ENCODE measurements at regions not wholly inside any gene's neighbourhood (a gene's known extent, or its start where the extent isn't known, plus 50 kb on each side); places are given as distances from the start of the nearest gene placed in this dataset.

DNA sequence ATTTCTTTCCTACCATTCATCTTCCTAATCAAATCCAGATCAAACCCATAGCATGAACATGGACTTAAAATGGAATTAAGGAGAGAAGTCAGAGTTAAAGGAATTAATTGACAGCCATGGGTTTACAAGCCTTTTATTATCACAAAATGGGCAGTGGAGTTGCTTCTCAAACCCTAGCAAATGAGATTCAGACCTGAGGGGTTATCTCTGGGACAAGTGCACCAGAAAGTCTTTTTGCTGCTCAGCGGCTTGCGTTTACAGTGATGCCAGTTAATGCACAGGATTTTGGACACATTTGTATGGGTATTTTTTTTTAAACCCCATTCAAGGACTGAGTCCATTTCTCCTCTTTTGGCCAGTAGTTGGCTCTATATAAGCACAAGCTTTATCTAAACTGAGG, 503.0 kb downstream of the EFNB2 start:
- no peaks in the 10 kb centered on the region for H3K79me1 ChIP-seq (ENCODE audit: low read depth in 1 of 2, low read length in 2 of 2)
- no peak overlapping the region for H3K56ac ChIP-seq (ENCODE audit: extremely low read depth, insufficient read depth, low read length)
- BruUV-seq (replicated peaks): no TSS peak
- no peak overlapping the region for H3K27ac ChIP-seq (ENCODE audit: insufficient read depth, low read length)
- H3K18ac ChIP-seq (ENCODE audit: low read depth, low read length): no peak overlapping the region
- no peak overlapping the region for H2BK5ac ChIP-seq (ENCODE audit: low read depth, low read length, poor library complexity, severe bottlenecking)
- no CpG with 5 or more reads among the region's 2 CpGs for WGBS, 2 experiments (ENCODE audit: extremely low coverage in 2 of 2, insufficient read length in 1 of 2)
- H3K27me3 ChIP-seq (ENCODE audit: control insufficient read depth, insufficient read depth, low read length): no peaks in the 10 kb centered on the region
- ATAC-seq (ENCODE audit: low read depth) (no peak), DNase-seq (no peak)
- ChIA-PET CTCF (interaction anchor here (0.6 kb wide), 1 partner anchor 18 kb away, joined by 7 read pairs; no protein-coding TSS in a partner anchor), POLR2A (ENCODE audit: unreplicated experiment) (no interaction called here)
- H2AK9ac ChIP-seq (replicated peaks; ENCODE audit: low read depth, low read length, poor library complexity): no peak overlapping the region
- no peak overlapping the region for H4K91ac ChIP-seq (ENCODE audit: insufficient read depth, low read depth, low read length)
- 0 out of 2 replicates have a peak, but pooled peaks cover 2% of the 10 kb centered on the region for H3K9me1 ChIP-seq (ENCODE audit: insufficient read depth, low read length)
- no peaks in the 10 kb centered on the region for H3K36me3 ChIP-seq (ENCODE audit: control insufficient read depth, insufficient read depth, low read length)
- H3K14ac ChIP-seq (replicated peaks; ENCODE audit: low read depth, low read length): no peak overlapping the region
- H2BK120ac ChIP-seq (ENCODE audit: low read depth, low read length): no peak overlapping the region
- H3K9ac ChIP-seq (ENCODE audit: low read depth, low read length): no peak overlapping the region
- intact Hi-C loops (cut with micrococcal nuclease) (no loop called here), in situ Hi-C loops (cut with MboI; ENCODE audit: low sequenced_read_pairs) (no loop called here), dilution Hi-C loops (cut with HindIII; ENCODE audit: low sequenced_read_pairs, unreplicated experiment) (no loop called here)
- H3K9me3 ChIP-seq (ENCODE audit: control insufficient read depth, insufficient read depth, low read length): no peaks in the 10 kb centered on the region
- no peaks in the 10 kb centered on the region for H4K20me1 ChIP-seq (ENCODE audit: insufficient read depth, low read length)
- no peak overlapping the region for H3K23ac ChIP-seq (ENCODE audit: low read depth, low read length)
- no peak overlapping the region for H3K4me2 ChIP-seq (ENCODE audit: low read depth, low read length)
- no peak overlapping the region for H4K8ac ChIP-seq (ENCODE audit: low read depth in 2 of 2, low read length in 2 of 2)
- H2BK15ac ChIP-seq (ENCODE audit: low read depth, low read length): no peak overlapping the region
- no peak overlapping the region for H3K4me3 ChIP-seq (ENCODE audit: insufficient read depth, low read depth, low read length)
- H3K4ac ChIP-seq (ENCODE audit: low read depth, low read length): no peak overlapping the region
- no peak overlapping the region for H2AFZ ChIP-seq (replicated peaks; ENCODE audit: low read length, poor library complexity)
- TF ChIP-seq MXI1 (IDR thresholded peaks at IDR 0.05; ENCODE audit: borderline replicate concordance, low read depth, low read length) (no peak), CTCF (conservative IDR thresholded peaks at IDR 0.05; ENCODE audit: low read depth, low read length) (no peak), SMC3 (IDR thresholded peaks at IDR 0.05; ENCODE audit: low read depth, low read length) (no peak), RFX5 (IDR thresholded peaks at IDR 0.05; ENCODE audit: low read depth, low read length) (no peak), BHLHE40 (IDR thresholded peaks at IDR 0.05; ENCODE audit: low read depth, low read length) (no peak), CHD1 (IDR thresholded peaks at IDR 0.05; ENCODE audit: low read depth, low read length) (no peak), CEBPB (IDR thresholded peaks at IDR 0.05; ENCODE audit: low read depth, low read length) (no peak), FOS (IDR thresholded peaks at IDR 0.05; ENCODE audit: low read depth, low read length) (no peak), NFE2L2 (IDR thresholded peaks at IDR 0.05; ENCODE audit: low read depth, low read length) (no peak), MAZ (IDR thresholded peaks at IDR 0.05; ENCODE audit: borderline replicate concordance, low read depth, low read length) (no peak)
- TF ChIP-seq, protein P1, sequence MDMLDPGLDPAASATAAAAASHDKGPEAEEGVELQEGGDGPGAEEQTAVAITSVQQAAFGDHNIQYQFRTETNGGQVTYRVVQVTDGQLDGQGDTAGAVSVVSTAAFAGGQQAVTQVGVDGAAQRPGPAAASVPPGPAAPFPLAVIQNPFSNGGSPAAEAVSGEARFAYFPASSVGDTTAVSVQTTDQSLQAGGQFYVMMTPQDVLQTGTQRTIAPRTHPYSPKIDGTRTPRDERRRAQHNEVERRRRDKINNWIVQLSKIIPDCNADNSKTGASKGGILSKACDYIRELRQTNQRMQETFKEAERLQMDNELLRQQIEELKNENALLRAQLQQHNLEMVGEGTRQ (IDR thresholded peaks at IDR 0.05; ENCODE audit: low read depth, low read length): no peak
- H2BK20ac ChIP-seq (ENCODE audit: low read depth, low read length): no peak overlapping the region
- no peak overlapping the region for H4K5ac ChIP-seq (ENCODE audit: low read depth, low read length)
- no peak overlapping the region for H2AK5ac ChIP-seq (ENCODE audit: low read depth, low read length)
- H3K4me1 ChIP-seq (ENCODE audit: control insufficient read depth, insufficient read depth, low read length): no peaks in the 10 kb centered on the region

All from IMR-90 (cell line).